ENCODE measurements at regions not wholly inside any gene's neighbourhood (a gene's known extent, or its start where the extent isn't known, plus 50 kb on each side); places are given as distances from the start of the nearest gene placed in this dataset.

DNA sequence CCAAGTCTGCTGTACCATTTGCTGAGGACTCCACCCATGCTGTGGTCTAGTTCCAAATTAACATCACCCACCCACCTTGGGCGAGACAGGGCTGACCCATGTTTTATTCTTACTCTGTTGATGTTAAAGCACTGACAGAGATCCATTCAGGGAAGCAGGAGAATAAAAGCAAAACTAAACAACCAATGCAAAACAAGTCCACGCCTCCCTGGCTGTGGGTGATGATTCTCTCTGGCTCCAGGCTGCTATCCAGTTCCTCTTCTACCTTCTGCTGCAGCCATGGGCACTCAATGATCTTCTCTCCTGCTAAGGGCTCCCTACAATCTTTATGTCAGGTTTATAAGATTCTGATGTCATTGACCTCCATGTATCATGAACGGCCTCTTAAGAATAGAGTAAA lies 786.6 kb upstream of the ID2 start:
- no peak for TF ChIP-seq CTCF (IDR thresholded peaks at IDR 0.05)
- TF ChIP-seq POLR2A (IDR thresholded peaks at IDR 0.05), result no peak
- ATAC-seq (no peak), DNase-seq (no peak)
- H3K9me3 ChIP-seq, result peaks cover 0 to 5% (median 0%) of the 10 kb centered on the region in 12 donors
- peaks cover 0 to 9% (median 0%) of the 10 kb centered on the region in 12 donors for H3K4me1 ChIP-seq
- H3K36me3 ChIP-seq, result no peaks in the 10 kb centered on the region
- no peak overlapping the region for H3K27ac ChIP-seq
- WGBS, 4 donors, result 81 to 89% (median 82%) methylated on average over 3 of the region's 3 CpGs
- H3K4me3 ChIP-seq, result no peak overlapping the region
- intact Hi-C loops (cut with DNase I), result no loop called here
- no peaks in the 10 kb centered on the region for H3K27me3 ChIP-seq

DNA sequence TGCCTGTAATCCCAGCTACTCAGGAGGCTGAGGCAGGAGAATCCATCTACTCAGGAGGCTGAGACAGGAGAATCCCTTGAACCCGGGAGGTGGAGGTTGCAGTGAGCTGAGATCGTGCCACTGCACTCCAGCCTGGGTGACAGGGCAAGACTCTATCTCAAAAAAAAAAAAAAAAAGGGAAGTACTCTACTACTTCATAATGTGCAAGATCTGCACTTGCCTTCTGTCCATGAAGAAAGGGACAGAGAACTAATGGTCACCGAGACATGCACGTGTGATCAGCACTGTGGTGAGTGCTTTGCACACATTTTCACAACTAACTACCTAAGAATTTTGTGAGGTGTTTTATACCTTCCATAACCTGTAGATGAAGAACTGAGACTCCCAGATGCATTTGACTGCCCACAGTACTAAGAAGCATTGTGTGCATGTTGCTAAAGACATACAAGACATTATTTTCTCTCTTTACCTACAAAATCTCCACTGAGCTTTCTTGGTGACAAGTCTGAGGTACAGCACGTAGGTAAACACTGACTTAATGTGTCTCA lies 784.8 kb upstream of the ID2 start:
- H3K4me1 ChIP-seq, result peaks cover 0 to 9% (median 0%) of the 10 kb centered on the region in 12 donors
- no peak overlapping the region for H3K4me3 ChIP-seq
- intact Hi-C loops (cut with DNase I), result no loop called here
- peaks cover 0 to 2% (median 0%) of the 10 kb centered on the region in 12 donors for H3K9me3 ChIP-seq
- TF ChIP-seq POLR2A (IDR thresholded peaks at IDR 0.05) (no peak), CTCF (IDR thresholded peaks at IDR 0.05) (no peak)
- no peak for ATAC-seq
- WGBS, 4 donors, result 86 to 92% (median 92%) methylated on average over 5 of the region's 5 CpGs
- no peaks in the 10 kb centered on the region for H3K27me3 ChIP-seq
- H3K27ac ChIP-seq, result no peak overlapping the region
- no peak for DNase-seq
- H3K36me3 ChIP-seq, result no peaks in the 10 kb centered on the region

DNA sequence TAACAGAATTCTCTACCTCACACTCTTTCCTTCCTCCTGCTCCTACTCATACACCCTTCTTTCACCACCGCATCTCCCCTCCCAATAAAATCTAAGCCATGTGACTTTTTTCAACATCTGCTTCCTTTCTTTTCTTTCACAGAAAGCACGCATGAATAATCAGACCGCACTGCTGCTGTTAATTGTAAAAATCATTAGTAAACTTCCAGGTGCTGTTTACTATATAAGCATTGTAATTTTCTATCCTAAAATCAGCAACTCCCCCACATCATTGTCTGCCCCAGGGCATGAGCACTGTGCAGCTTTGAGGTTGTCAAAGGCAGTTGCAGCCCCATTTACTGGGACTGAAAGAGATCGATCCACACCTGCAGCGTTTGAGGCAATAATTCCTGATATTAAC lies 782.6 kb upstream of the ID2 start:
- TF ChIP-seq CTCF (IDR thresholded peaks at IDR 0.05) (no peak), POLR2A (IDR thresholded peaks at IDR 0.05) (no peak)
- WGBS, 4 donors, result 48 to 56% (median 50%) methylated on average over 5 of the region's 5 CpGs

GRCh38 chr2:7899923-7900322 lies 781.9 kb upstream of the ID2 start:
- 46 to 57% (median 51%) methylated on average over 1 of the region's 1 CpG for whole genome bisulfite sequencing, 4 donors
- no peak for ATAC-seq
- H3K4me3 ChIP-seq, result no peak overlapping the region
- TF ChIP-seq CTCF (IDR thresholded peaks at IDR 0.05) (no peak), POLR2A (IDR thresholded peaks at IDR 0.05) (no peak)
- DNase-seq, result no peak
- peaks cover 0 to 9% (median 0%) of the 10 kb centered on the region in 12 donors for H3K4me1 ChIP-seq
- intact Hi-C loops (cut with DNase I), result no loop called here
- H3K9me3 ChIP-seq, result no peaks in the 10 kb centered on the region
- H3K27ac ChIP-seq, result no peak overlapping the region
- H3K36me3 ChIP-seq, result no peaks in the 10 kb centered on the region
- H3K27me3 ChIP-seq, result no peaks in the 10 kb centered on the region

More for the DNA sequence above, 782.6 kb upstream of the ID2 start:
- no peak overlapping the region for H3K4me3 ChIP-seq
- ATAC-seq (no peak), DNase-seq (no peak)
- intact Hi-C loops (cut with DNase I), result no loop called here
- H3K27ac ChIP-seq, result no peak overlapping the region
- H3K9me3 ChIP-seq, result no peaks in the 10 kb centered on the region
- H3K36me3 ChIP-seq, result no peaks in the 10 kb centered on the region
- peaks cover 0 to 9% (median 0%) of the 10 kb centered on the region in 12 donors for H3K4me1 ChIP-seq
- H3K27me3 ChIP-seq, result no peaks in the 10 kb centered on the region

Data from heart left ventricle (tissue), 16 donors.